Thyroid gland (tissue), 4 donors: ENCODE measurements at regions not wholly inside any gene's neighbourhood (a gene's known extent, or its start where the extent isn't known, plus 50 kb on each side); places are given as distances from the start of the nearest gene placed in this dataset.

Experiments
- POLR2A ChIP-seq, 2 donors: fragments of 450-650 bp; IDR thresholded peaks; one replicate each; pipeline ENCODE4 v1.6.1; 2017; ENCODE audit warnings: antibody characterized with exemption in 2 of 2, mild to moderate bottlenecking in 2 of 2, moderate library complexity in 1 of 2
- TF ChIP-seq, protein P1 (sequence below), 6 experiments: fragments of 200-600 bp in 3 of 6; fragments of 450-650 bp in 3 of 6; sonication (generic) in 3 of 6; IDR thresholded peaks; one replicate each; pipeline ENCODE4 v1.5.1; 2016 to 2019; ENCODE audit warnings: antibody characterized with exemption in 6 of 6, mild to moderate bottlenecking in 2 of 6, inconsistent platforms in 1 of 6, moderate library complexity in 1 of 6

DNA sequence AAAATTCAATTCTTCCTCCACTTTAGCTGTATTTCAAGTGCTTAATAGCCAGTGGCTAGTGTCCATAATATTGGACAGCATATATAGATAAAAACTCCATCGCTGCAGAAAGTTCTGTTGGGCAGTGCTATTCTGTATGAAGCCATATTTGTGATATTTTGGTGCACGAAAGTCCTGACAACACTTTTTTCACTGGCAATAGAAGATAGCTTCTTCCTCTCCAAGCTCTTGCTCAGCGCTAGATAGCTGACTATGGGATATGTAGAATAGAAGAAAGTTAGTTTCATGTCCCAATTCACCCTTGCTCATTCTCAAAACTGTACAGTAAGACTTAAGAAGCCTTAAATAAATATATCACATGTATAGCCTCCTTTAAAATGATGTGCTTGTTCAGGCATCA lies 269.9 kb downstream of the TLR4 start:
- TF ChIP-seq POLR2A (IDR thresholded peaks at IDR 0.05), result no peak
- TF ChIP-seq, protein P1, sequence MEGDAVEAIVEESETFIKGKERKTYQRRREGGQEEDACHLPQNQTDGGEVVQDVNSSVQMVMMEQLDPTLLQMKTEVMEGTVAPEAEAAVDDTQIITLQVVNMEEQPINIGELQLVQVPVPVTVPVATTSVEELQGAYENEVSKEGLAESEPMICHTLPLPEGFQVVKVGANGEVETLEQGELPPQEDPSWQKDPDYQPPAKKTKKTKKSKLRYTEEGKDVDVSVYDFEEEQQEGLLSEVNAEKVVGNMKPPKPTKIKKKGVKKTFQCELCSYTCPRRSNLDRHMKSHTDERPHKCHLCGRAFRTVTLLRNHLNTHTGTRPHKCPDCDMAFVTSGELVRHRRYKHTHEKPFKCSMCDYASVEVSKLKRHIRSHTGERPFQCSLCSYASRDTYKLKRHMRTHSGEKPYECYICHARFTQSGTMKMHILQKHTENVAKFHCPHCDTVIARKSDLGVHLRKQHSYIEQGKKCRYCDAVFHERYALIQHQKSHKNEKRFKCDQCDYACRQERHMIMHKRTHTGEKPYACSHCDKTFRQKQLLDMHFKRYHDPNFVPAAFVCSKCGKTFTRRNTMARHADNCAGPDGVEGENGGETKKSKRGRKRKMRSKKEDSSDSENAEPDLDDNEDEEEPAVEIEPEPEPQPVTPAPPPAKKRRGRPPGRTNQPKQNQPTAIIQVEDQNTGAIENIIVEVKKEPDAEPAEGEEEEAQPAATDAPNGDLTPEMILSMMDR (IDR thresholded peaks at IDR 0.05), result no peak
